Coronary artery (tissue), 2 donors: ENCODE measurements at regions not wholly inside any gene's neighbourhood (a gene's known extent, or its start where the extent isn't known, plus 50 kb on each side); places are given as distances from the start of the nearest gene placed in this dataset.
"Not testable (repeated sequence)": the region's sequence is repeated elsewhere in the genome, so short reads cannot be mapped to it uniquely, and the experiment has no call there.

ENCODE experiments used
- DNase-seq: peaks from one replicate; pipeline ENCODE4 v3.0.0-alpha.2; 2017; ENCODE audit warnings: low spot score
- H3K27ac ChIP-seq, 2 donors: fragments of 200-600 bp; sonication (generic); one replicate each; pipeline ENCODE4 v1.5.1; 2016 to 2019
- H3K4me3 ChIP-seq: fragments of 200-600 bp; sonication (generic); 2 replicates; pipeline ENCODE4 v1.5.1; 2016; ENCODE audit warnings: mild to moderate bottlenecking, moderate library complexity
- CTCF ChIP-seq: fragments of 200-600 bp; sonication (generic); IDR thresholded peaks from one replicate; pipeline ENCODE4 v1.5.1; 2019; ENCODE audit warnings: antibody characterized with exemption

GRCh38 chr10:85138046-85138445, 809.7 kb downstream of the CCSER2 start:
- no peak overlapping the region for H3K27ac ChIP-seq
- TF ChIP-seq CTCF = no peak
- H3K4me3 ChIP-seq = no peak overlapping the region
- no peak for DNase-seq

GRCh38 chr10:85139124-85139523, 810.7 kb downstream of the CCSER2 start:
- DNase-seq = no peak

GRCh38 chr10:85141520-85141919, 813.1 kb downstream of the CCSER2 start:
- DNase-seq, H3K4me3 ChIP-seq, H3K27ac ChIP-seq: not testable (repeated sequence)

More at GRCh38 chr10:85139124-85139523, 810.7 kb downstream of the CCSER2 start:
- H3K27ac ChIP-seq = no peak overlapping the region
- H3K4me3 ChIP-seq = no peak overlapping the region
- no peak for TF ChIP-seq CTCF

GRCh38 chr10:85145966-85146365, 817.6 kb downstream of the CCSER2 start:
- no peak overlapping the region for H3K27ac ChIP-seq
- H3K4me3 ChIP-seq = no peak overlapping the region
- TF ChIP-seq CTCF = no peak
- no peak for DNase-seq

GRCh38 chr10:85147346-85148250, 819.2 kb downstream of the CCSER2 start:
- no peak for TF ChIP-seq CTCF
- Histone ChIP-seq H3K27ac (no peak overlapping the region), H3K4me3 (no peak overlapping the region)
- DNase-seq = no peak

GRCh38 chr10:85148693-85149640, 820.6 kb downstream of the CCSER2 start:
- no peak overlapping the region for H3K27ac ChIP-seq
- no peak for TF ChIP-seq CTCF
- no peak for DNase-seq
- no peak overlapping the region for H3K4me3 ChIP-seq

GRCh38 chr10:85149766-85150165, 821.4 kb downstream of the CCSER2 start:
- no peak for DNase-seq
- Histone ChIP-seq H3K4me3 (no peak overlapping the region), H3K27ac (no peak overlapping the region)
- no peak for TF ChIP-seq CTCF
